OCI-LY3 (cell line): ENCODE measurements at regions not wholly inside any gene's neighbourhood (a gene's known extent, or its start where the extent isn't known, plus 50 kb on each side); places are given as distances from the start of the nearest gene placed in this dataset.

Source experiments
- H2AFZ ChIP-seq: fragments of 200-600, 300-600 bp; shearing (Covaris generic); 2 replicates; pipeline ENCODE4 v1.6.0; 2014; ENCODE audit warnings: antibody characterized with exemption, low read depth, low read length
- H3K27ac ChIP-seq: fragments of 200-600, 300-600 bp; sonication (generic); 2 replicates; pipeline ENCODE4 v1.5.1; 2014; ENCODE audit warnings: mild to moderate bottlenecking, low read length, moderate library complexity, mixed read lengths
- H3K27me3 ChIP-seq: fragments of 200-600, 300-600 bp; sonication (generic); 2 replicates; pipeline ENCODE4 v1.6.1; 2014; ENCODE audit warnings: low read depth, low read length, mixed read lengths
- H3K36me3 ChIP-seq: fragments of 200-600, 300-600 bp; sonication (generic); replicated peaks from 2 replicates; pipeline ENCODE3; 2014; ENCODE audit warnings: low read depth, low read length, mixed read lengths
- H3K4me1 ChIP-seq: fragments of 300-600, 200-600 bp; sonication (generic); 2 replicates; pipeline ENCODE4 v1.6.1; 2014; ENCODE audit warnings: low read length, mixed read lengths
- H3K4me2 ChIP-seq: fragments of 200-600, 300-600 bp; sonication (generic); 2 replicates; pipeline ENCODE4 v1.6.1; 2014; ENCODE audit warnings: low read length, mixed read lengths
- H3K4me3 ChIP-seq: fragments of 300-600, 200-600 bp; sonication (generic); 2 replicates; pipeline ENCODE4 v1.5.1; 2014; ENCODE audit warnings: antibody characterized with exemption, mild to moderate bottlenecking, low read length, moderate library complexity
- H3K79me2 ChIP-seq: fragments of 300-600, 200-600 bp; shearing (Covaris generic); 2 replicates; pipeline ENCODE4 v1.6.1; 2014; ENCODE audit warnings: mild to moderate bottlenecking, low read length, mixed read lengths
- H3K9ac ChIP-seq: fragments of 300-600, 200-600 bp; shearing (Covaris generic); 2 replicates; pipeline ENCODE4 v1.6.0; 2014; ENCODE audit warnings: mild to moderate bottlenecking, low read length, moderate library complexity
- H3K9me3 ChIP-seq: fragments of 200-600, 300-600 bp; shearing (Covaris generic); 2 replicates; pipeline ENCODE4 v1.6.1; 2014; ENCODE audit warnings: low read length, mixed read lengths; ENCODE audit not compliant: insufficient read depth
- H4K20me1 ChIP-seq: fragments of 200-600, 300-600 bp; sonication (generic); 2 replicates; pipeline ENCODE4 v1.6.1; 2016; ENCODE audit warnings: low read length, mixed read lengths; ENCODE audit not compliant: insufficient read depth
- CTCF ChIP-seq: fragments of 200-600, 300-600 bp; sonication (generic); IDR thresholded peaks from 2 replicates; pipeline ENCODE4 v1.5.1; 2014; ENCODE audit warnings: antibody characterized with exemption, low read length, low read depth
- EZH2phosphoT487 ChIP-seq: fragments of 200-600 bp; shearing (Covaris generic); IDR thresholded peaks from 2 replicates; pipeline ENCODE4 v1.6.1; 2018; ENCODE audit warnings: antibody characterized with exemption, mixed run types, low read depth

- H3K4me3 ChIP-seq = no peak overlapping the region
- no peak overlapping the region for H3K4me2 ChIP-seq
Measured at GRCh38 chrY:12421072-12421787, 279.8 kb upstream of the USP9Y start.

GRCh38 chrY:12421788-12422124 lies 279.3 kb upstream of the USP9Y start:
- no peak overlapping the region for H3K27ac ChIP-seq
- H3K4me3 ChIP-seq = no peak overlapping the region
- H3K36me3 ChIP-seq = no peaks in the 10 kb centered on the region
- no peak for TF ChIP-seq CTCF
- no peak for TF ChIP-seq EZH2phosphoT487
- no peak overlapping the region for H3K9ac ChIP-seq
- H3K79me2 ChIP-seq = no peaks in the 10 kb centered on the region
- no peak overlapping the region for H2AFZ ChIP-seq
- no peaks in the 10 kb centered on the region for H3K9me3 ChIP-seq
- H4K20me1 ChIP-seq = no peaks in the 10 kb centered on the region
- H3K4me1 ChIP-seq = no peaks in the 10 kb centered on the region
- no peak overlapping the region for H3K4me2 ChIP-seq
- no peaks in the 10 kb centered on the region for H3K27me3 ChIP-seq

More at GRCh38 chrY:12421072-12421787, 279.8 kb upstream of the USP9Y start:
- Histone ChIP-seq H2AFZ (no peak overlapping the region), H3K9me3 (no peaks in the 10 kb centered on the region), H3K79me2 (no peaks in the 10 kb centered on the region), H3K27me3 (no peaks in the 10 kb centered on the region), H3K9ac (no peak overlapping the region), H4K20me1 (no peaks in the 10 kb centered on the region), H3K4me1 (no peaks in the 10 kb centered on the region), H3K36me3 (no peaks in the 10 kb centered on the region), H3K27ac (no peak overlapping the region)
- TF ChIP-seq EZH2phosphoT487 (no peak), CTCF (no peak)

GRCh38 chrY:12422536-12422935 lies 278.5 kb upstream of the USP9Y start:
- H3K4me1 ChIP-seq = no peaks in the 10 kb centered on the region
- no peaks in the 10 kb centered on the region for H3K9me3 ChIP-seq
- TF ChIP-seq CTCF = no peak
- TF ChIP-seq EZH2phosphoT487 = no peak
- no peaks in the 10 kb centered on the region for H4K20me1 ChIP-seq
- H3K4me3 ChIP-seq = no peak overlapping the region
- no peak overlapping the region for H2AFZ ChIP-seq
- H3K27ac ChIP-seq = no peak overlapping the region
- no peaks in the 10 kb centered on the region for H3K27me3 ChIP-seq
- H3K36me3 ChIP-seq = no peaks in the 10 kb centered on the region
- no peaks in the 10 kb centered on the region for H3K79me2 ChIP-seq
- no peak overlapping the region for H3K4me2 ChIP-seq
- no peak overlapping the region for H3K9ac ChIP-seq

- no peaks in the 10 kb centered on the region for H3K27me3 ChIP-seq
- no peaks in the 10 kb centered on the region for H3K36me3 ChIP-seq
- H3K79me2 ChIP-seq = no peaks in the 10 kb centered on the region
- H3K4me2 ChIP-seq = no peak overlapping the region
- no peak overlapping the region for H3K4me3 ChIP-seq
- no peaks in the 10 kb centered on the region for H4K20me1 ChIP-seq
- TF ChIP-seq EZH2phosphoT487 (no peak), CTCF (no peak)
- no peak overlapping the region for H2AFZ ChIP-seq
- no peaks in the 10 kb centered on the region for H3K9me3 ChIP-seq
- H3K4me1 ChIP-seq = no peaks in the 10 kb centered on the region
- H3K27ac ChIP-seq = no peak overlapping the region
- H3K9ac ChIP-seq = no peak overlapping the region
Measured at GRCh38 chrY:12423416-12424252, 277.4 kb upstream of the USP9Y start.
